A673 (cell line): ENCODE measurements at regions not wholly inside any gene's neighbourhood (a gene's known extent, or its start where the extent isn't known, plus 50 kb on each side); places are given as distances from the start of the nearest gene placed in this dataset.

Source experiments
- EZH2 ChIP-seq: fragments of 200-600 bp; sonication (generic); IDR thresholded peaks from 2 replicates; pipeline ENCODE4 v1.6.1; 2017; ENCODE audit warnings: borderline replicate concordance, low read depth, mild to moderate bottlenecking, mixed read lengths, antibody characterized with exemption, low read length; ENCODE audit not compliant: poor library complexity, severe bottlenecking
- TF ChIP-seq, protein P1 (sequence below): fragments of 300-800, 200-600 bp; sonication (generic); conservative IDR thresholded peaks from 2 replicates; pipeline ENCODE4 v1.5.1; 2017; ENCODE audit warnings: low read depth, mild to moderate bottlenecking, antibody characterized with exemption, low read length, moderate library complexity, mixed read lengths

DNA sequence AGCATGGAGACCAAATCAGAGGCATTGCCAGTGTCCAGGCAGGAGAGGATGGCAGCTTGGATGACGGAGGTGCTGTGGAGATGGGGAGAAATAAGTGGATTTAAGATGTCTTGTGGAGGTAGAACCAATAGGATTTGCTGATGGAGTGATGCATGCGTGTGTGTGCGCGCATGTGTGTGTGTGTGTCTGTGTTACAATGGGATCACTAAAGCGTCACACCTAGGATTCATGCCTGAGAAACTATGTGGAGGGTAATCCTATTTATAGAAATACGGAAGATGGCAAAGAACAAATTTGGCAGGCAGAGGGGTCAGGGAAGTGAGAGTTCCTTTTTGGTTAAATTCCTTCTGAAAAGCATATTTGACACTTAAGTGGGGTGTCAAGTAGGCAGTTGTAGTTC lies 64.8 kb upstream of the ARL8B start:
- TF ChIP-seq, protein P1, sequence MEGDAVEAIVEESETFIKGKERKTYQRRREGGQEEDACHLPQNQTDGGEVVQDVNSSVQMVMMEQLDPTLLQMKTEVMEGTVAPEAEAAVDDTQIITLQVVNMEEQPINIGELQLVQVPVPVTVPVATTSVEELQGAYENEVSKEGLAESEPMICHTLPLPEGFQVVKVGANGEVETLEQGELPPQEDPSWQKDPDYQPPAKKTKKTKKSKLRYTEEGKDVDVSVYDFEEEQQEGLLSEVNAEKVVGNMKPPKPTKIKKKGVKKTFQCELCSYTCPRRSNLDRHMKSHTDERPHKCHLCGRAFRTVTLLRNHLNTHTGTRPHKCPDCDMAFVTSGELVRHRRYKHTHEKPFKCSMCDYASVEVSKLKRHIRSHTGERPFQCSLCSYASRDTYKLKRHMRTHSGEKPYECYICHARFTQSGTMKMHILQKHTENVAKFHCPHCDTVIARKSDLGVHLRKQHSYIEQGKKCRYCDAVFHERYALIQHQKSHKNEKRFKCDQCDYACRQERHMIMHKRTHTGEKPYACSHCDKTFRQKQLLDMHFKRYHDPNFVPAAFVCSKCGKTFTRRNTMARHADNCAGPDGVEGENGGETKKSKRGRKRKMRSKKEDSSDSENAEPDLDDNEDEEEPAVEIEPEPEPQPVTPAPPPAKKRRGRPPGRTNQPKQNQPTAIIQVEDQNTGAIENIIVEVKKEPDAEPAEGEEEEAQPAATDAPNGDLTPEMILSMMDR: no peak
- no peak for TF ChIP-seq EZH2
